ENCODE measurements at regions not wholly inside any gene's neighbourhood (a gene's known extent, or its start where the extent isn't known, plus 50 kb on each side); places are given as distances from the start of the nearest gene placed in this dataset.
"Not testable (repeated sequence)": the region's sequence is repeated elsewhere in the genome, so short reads cannot be mapped to it uniquely, and the experiment has no call there.

DNA sequence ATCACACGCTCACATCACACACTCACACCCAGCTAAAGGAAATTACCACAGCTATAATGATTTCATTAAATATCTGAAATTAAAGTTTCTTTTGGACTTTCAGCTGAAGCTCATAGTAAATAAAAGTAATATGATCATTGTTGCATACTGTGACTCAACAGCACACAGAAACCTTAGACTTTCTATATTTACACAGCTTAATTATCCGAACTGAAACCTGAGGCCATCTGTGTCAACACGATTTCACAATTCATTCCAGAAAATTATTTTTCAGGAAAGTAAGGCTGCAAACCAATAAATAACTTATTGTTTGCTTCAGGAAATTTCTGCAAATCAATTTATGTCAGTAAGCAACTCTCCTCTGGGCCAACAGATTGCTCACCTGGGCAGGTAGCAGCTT is 1352.2 kb upstream of the CDH18 start:
- H3K27me3 Mint-ChIP-seq (ENCODE audit: low read depth in 2 of 2); ATAC-seq; H3K4me3 Mint-ChIP-seq; H3K9me3 Mint-ChIP-seq; H3K4me1 Mint-ChIP-seq; H3K27me3 ChIP-seq (ENCODE audit: control insufficient read depth, insufficient read depth, low read length); H3K4me3 ChIP-seq (ENCODE audit: low read length); H3K36me3 ChIP-seq (ENCODE audit: control insufficient read depth, insufficient read depth, low read length); intact Hi-C loops (cut with micrococcal nuclease); H3K27ac Mint-ChIP-seq; H3K4me1 ChIP-seq (ENCODE audit: control insufficient read depth, insufficient read depth, low read length); H3K27ac ChIP-seq (ENCODE audit: low read length); H3K9me3 ChIP-seq (ENCODE audit: control insufficient read depth, insufficient read depth, low read length); DNase-seq; H3K36me3 Mint-ChIP-seq: not testable (repeated sequence)
- WGBS (ENCODE audit: insufficient coverage), result 95% methylated on average over 2 of the region's 3 CpGs

DNA sequence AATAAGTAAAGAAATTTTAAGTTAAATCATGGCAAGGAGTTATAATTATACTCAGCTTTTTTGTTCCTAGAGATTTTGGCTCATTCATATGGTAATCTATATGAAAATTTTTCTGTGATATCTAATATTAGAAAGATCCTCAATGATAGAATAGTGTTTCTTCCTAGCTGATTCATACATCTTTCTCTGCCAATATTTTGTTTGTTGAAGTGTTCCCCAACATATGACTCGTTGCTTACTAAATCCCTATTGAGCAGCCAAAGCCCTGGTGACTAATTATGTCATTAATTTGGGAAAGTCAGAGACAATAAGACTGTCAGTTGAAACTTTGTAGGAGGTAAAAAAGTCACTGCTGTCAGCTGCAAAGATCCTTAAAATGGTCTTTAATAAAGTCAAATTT is 1348.5 kb upstream of the CDH18 start:
- H3K36me3 Mint-ChIP-seq; H3K9me3 ChIP-seq (ENCODE audit: control insufficient read depth, insufficient read depth, low read length); ATAC-seq; H3K9me3 Mint-ChIP-seq; DNase-seq; H3K27me3 ChIP-seq (ENCODE audit: control insufficient read depth, insufficient read depth, low read length); H3K4me1 Mint-ChIP-seq; H3K36me3 ChIP-seq (ENCODE audit: control insufficient read depth, insufficient read depth, low read length); H3K4me3 ChIP-seq (ENCODE audit: low read length); H3K4me1 ChIP-seq (ENCODE audit: control insufficient read depth, insufficient read depth, low read length); H3K27ac Mint-ChIP-seq; H3K4me3 Mint-ChIP-seq; H3K27ac ChIP-seq (ENCODE audit: low read length); intact Hi-C loops (cut with micrococcal nuclease); H3K27me3 Mint-ChIP-seq (ENCODE audit: low read depth in 2 of 2): not testable (repeated sequence)
- WGBS (ENCODE audit: insufficient coverage), result no CpG with 5 or more reads among the region's 1 CpG

DNA sequence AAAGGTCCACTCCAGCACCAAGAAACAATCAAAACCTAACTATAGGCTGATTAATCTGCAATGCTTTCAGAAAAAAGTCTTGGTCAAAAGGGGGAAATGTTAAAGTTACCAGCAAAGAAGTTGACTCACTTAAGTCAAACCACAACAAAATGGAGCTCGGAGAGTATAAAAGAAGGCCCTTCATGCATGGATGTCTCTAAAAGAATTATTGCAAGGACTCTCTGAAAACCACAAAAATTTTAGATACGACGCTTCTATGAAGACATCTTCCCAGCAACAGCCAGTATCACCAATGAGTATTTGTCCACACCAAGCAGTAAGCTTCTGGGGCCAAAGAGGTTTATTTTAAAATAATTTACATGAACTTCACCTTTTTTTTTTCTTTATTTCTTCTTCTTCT is 1327.4 kb upstream of the CDH18 start:
- DNase-seq; H3K36me3 ChIP-seq (ENCODE audit: control insufficient read depth, insufficient read depth, low read length); H3K27me3 Mint-ChIP-seq (ENCODE audit: low read depth in 2 of 2); intact Hi-C loops (cut with micrococcal nuclease); H3K4me3 ChIP-seq (ENCODE audit: low read length); H3K27me3 ChIP-seq (ENCODE audit: control insufficient read depth, insufficient read depth, low read length); H3K4me3 Mint-ChIP-seq; H3K4me1 ChIP-seq (ENCODE audit: control insufficient read depth, insufficient read depth, low read length); H3K9me3 ChIP-seq (ENCODE audit: control insufficient read depth, insufficient read depth, low read length); H3K27ac Mint-ChIP-seq; H3K9me3 Mint-ChIP-seq; H3K27ac ChIP-seq (ENCODE audit: low read length); H3K36me3 Mint-ChIP-seq; ATAC-seq; H3K4me1 Mint-ChIP-seq: not testable (repeated sequence)
- WGBS (ENCODE audit: insufficient coverage), result 100% methylated on average over 3 of the region's 3 CpGs

DNA sequence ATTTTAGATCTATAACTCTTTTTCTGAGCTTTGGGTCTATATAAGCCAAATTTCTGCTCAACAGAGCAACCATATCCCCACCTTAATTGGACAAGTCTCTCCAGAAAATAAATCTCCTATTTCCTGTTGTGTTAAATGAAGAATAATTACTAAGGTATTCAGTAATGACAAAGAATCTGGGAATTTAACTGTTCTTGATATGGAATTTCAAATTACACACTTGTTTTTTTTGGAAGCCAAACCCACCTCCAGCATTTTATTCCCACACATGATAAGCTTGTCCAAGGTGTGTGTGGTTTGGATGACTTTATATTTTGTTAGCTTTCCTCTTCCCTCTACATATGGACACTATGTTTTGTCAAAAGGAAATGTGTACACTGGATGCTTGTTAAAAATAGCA is 1313.2 kb upstream of the CDH18 start:
- H3K27ac Mint-ChIP-seq; H3K36me3 Mint-ChIP-seq; intact Hi-C loops (cut with micrococcal nuclease); H3K27me3 Mint-ChIP-seq (ENCODE audit: low read depth in 2 of 2); DNase-seq; H3K4me3 ChIP-seq (ENCODE audit: low read length); H3K4me3 Mint-ChIP-seq; H3K27me3 ChIP-seq (ENCODE audit: control insufficient read depth, insufficient read depth, low read length); H3K27ac ChIP-seq (ENCODE audit: low read length); H3K9me3 Mint-ChIP-seq; ATAC-seq; H3K9me3 ChIP-seq (ENCODE audit: control insufficient read depth, insufficient read depth, low read length); H3K4me1 ChIP-seq (ENCODE audit: control insufficient read depth, insufficient read depth, low read length); H3K36me3 ChIP-seq (ENCODE audit: control insufficient read depth, insufficient read depth, low read length); H3K4me1 Mint-ChIP-seq: not testable (repeated sequence)

DNA sequence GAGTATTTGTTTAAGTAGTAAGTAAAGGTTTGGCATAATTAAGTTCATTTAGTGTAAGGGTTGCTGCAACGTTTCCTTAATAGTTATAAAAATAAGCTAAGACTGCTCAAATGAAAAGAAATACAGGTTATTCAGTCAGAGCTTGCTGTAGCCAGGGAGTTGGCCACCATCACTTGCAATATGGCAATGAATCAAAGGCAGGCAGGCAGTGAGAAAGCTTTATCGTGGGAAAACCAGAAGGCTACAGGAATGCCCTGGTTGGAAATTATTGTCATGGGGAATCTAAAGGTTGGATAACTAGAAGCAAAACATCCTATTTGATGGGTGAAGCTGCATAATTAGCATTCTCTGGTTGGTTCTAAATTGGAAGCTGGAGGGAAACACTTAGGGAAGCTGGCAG is 1286.4 kb upstream of the CDH18 start:
- H3K27me3 Mint-ChIP-seq (ENCODE audit: low read depth in 2 of 2); H3K4me3 ChIP-seq (ENCODE audit: low read length); H3K9me3 ChIP-seq (ENCODE audit: control insufficient read depth, insufficient read depth, low read length); H3K4me1 Mint-ChIP-seq; H3K27ac Mint-ChIP-seq; DNase-seq; H3K4me1 ChIP-seq (ENCODE audit: control insufficient read depth, insufficient read depth, low read length); H3K27me3 ChIP-seq (ENCODE audit: control insufficient read depth, insufficient read depth, low read length); ATAC-seq; H3K27ac ChIP-seq (ENCODE audit: low read length); H3K36me3 Mint-ChIP-seq; H3K36me3 ChIP-seq (ENCODE audit: control insufficient read depth, insufficient read depth, low read length); intact Hi-C loops (cut with micrococcal nuclease); H3K4me3 Mint-ChIP-seq: not testable (repeated sequence)
- H3K9me3 Mint-ChIP-seq, result peaks cover 0 to 11% of the 10 kb centered on the region in 2 donors
- WGBS (ENCODE audit: insufficient coverage), result 77% methylated on average over 1 of the region's 2 CpGs

DNA sequence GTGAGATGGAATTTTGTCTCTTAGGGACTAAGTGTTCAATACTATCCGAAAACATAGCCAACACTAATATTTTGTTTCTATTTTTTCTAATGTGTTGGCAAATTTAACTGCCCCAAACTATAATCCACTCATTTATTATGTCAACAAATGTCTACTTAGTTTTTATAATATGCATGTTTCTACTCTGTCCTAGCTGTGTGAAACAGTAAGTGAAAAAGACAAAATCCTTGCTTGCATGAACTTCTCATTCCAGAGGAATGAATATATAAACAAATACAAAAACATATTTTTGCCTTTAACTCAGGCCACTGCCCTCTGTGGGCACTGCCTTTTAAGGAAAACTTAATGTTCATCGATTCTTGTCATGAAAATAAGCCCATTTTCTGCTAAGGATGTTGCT is 1275.4 kb upstream of the CDH18 start:
- no peak for ATAC-seq
- peaks cover 10% of the 10 kb centered on the region for H3K36me3 Mint-ChIP-seq
- no peak for DNase-seq
- no peak overlapping the region for H3K27ac Mint-ChIP-seq
- no peak overlapping the region for H3K4me3 Mint-ChIP-seq
- TF ChIP-seq, protein P1, sequence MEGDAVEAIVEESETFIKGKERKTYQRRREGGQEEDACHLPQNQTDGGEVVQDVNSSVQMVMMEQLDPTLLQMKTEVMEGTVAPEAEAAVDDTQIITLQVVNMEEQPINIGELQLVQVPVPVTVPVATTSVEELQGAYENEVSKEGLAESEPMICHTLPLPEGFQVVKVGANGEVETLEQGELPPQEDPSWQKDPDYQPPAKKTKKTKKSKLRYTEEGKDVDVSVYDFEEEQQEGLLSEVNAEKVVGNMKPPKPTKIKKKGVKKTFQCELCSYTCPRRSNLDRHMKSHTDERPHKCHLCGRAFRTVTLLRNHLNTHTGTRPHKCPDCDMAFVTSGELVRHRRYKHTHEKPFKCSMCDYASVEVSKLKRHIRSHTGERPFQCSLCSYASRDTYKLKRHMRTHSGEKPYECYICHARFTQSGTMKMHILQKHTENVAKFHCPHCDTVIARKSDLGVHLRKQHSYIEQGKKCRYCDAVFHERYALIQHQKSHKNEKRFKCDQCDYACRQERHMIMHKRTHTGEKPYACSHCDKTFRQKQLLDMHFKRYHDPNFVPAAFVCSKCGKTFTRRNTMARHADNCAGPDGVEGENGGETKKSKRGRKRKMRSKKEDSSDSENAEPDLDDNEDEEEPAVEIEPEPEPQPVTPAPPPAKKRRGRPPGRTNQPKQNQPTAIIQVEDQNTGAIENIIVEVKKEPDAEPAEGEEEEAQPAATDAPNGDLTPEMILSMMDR (IDR thresholded peaks at IDR 0.05), result no peak
- Histone ChIP-seq H3K9me3 (ENCODE audit: control insufficient read depth, insufficient read depth, low read length) (no peaks in the 10 kb centered on the region), H3K27me3 (ENCODE audit: control insufficient read depth, insufficient read depth, low read length) (no peaks in the 10 kb centered on the region), H3K4me3 (ENCODE audit: low read length) (no peak overlapping the region), H3K36me3 (ENCODE audit: control insufficient read depth, insufficient read depth, low read length) (no peaks in the 10 kb centered on the region), H3K4me1 (ENCODE audit: control insufficient read depth, insufficient read depth, low read length) (no peaks in the 10 kb centered on the region), H3K27ac (ENCODE audit: low read length) (no peak overlapping the region)
- no peaks in the 10 kb centered on the region for H3K27me3 Mint-ChIP-seq (ENCODE audit: low read depth in 2 of 2)
- H3K4me1 Mint-ChIP-seq, result no peaks in the 10 kb centered on the region
- peaks cover 14 to 18% of the 10 kb centered on the region in 2 donors for H3K9me3 Mint-ChIP-seq
- 50% methylated on average over 1 of the region's 2 CpGs for WGBS (ENCODE audit: insufficient coverage)
- intact Hi-C loops (cut with micrococcal nuclease), result no loop called here

Data from natural killer cell (primary cell).